Type B pancreatic cell (in vitro differentiated cells): ENCODE measurements at regions not wholly inside any gene's neighbourhood (a gene's known extent, or its start where the extent isn't known, plus 50 kb on each side); places are given as distances from the start of the nearest gene placed in this dataset.

Experiments
- DNase-seq: peaks from one replicate; pipeline ENCODE4 v3.0.0; 2021; ENCODE audit warnings: mixed read lengths; ENCODE audit not compliant: unreplicated experiment; ENCODE audit errors: extremely low spot score
- H3K27ac Mint-ChIP-seq: 2 replicates; pipeline ENCODE4 v1.8.0; 2021; ENCODE audit warnings: mild to moderate bottlenecking, mixed read lengths
- H3K27me3 Mint-ChIP-seq: 2 replicates; pipeline ENCODE4 v1.8.0; 2021; ENCODE audit warnings: mixed read lengths
- H3K36me3 Mint-ChIP-seq: 2 replicates; pipeline ENCODE4 v1.8.0; 2021; ENCODE audit warnings: mixed read lengths
- H3K4me1 Mint-ChIP-seq: one replicate; pipeline ENCODE4 v1.8.0; 2021; ENCODE audit warnings: mixed read lengths; ENCODE audit not compliant: unreplicated experiment
- H3K4me3 Mint-ChIP-seq: 2 replicates; pipeline ENCODE4 v1.8.0; 2021; ENCODE audit warnings: mild to moderate bottlenecking, mixed read lengths
- H3K9me3 Mint-ChIP-seq: 2 replicates; pipeline ENCODE4 v1.8.0; 2021; ENCODE audit warnings: mixed read lengths
- TF ChIP-seq, protein P1 (sequence below): fragments of 200-600 bp; sonication (generic); conservative IDR thresholded peaks from 2 replicates; pipeline ENCODE4 v1.5.0; 2021; ENCODE audit warnings: antibody characterized with exemption, mild to moderate bottlenecking

DNA sequence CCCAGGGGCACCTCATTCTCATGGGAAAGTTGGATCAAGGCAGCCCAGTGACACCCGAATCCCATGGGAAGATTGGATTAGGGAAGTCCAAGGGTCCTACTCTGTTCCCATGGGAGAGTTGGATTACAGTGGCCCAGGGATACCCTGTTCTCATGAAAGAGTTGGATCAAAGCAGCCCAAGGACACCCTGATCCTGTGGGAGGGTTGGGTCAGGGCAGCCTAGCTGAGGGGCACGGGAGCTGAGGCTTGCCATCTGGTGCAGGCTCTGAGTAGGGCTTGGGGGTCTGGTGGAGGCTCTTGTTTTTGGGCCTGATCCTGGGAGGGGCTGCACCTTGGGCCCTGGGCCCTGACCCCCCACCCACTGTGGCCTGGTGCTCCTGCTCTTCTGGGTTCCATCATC is 87.1 kb downstream of the ACKR3 start:
- H3K36me3 Mint-ChIP-seq, result no peaks in the 10 kb centered on the region
- H3K4me3 Mint-ChIP-seq, result no peak overlapping the region
- peaks cover 32% of the 10 kb centered on the region for H3K4me1 Mint-ChIP-seq
- H3K9me3 Mint-ChIP-seq, result peaks cover 5% of the 10 kb centered on the region
- peaks cover 5% of the 10 kb centered on the region for H3K27me3 Mint-ChIP-seq
- DNase-seq, result no peak
- TF ChIP-seq, protein P1, sequence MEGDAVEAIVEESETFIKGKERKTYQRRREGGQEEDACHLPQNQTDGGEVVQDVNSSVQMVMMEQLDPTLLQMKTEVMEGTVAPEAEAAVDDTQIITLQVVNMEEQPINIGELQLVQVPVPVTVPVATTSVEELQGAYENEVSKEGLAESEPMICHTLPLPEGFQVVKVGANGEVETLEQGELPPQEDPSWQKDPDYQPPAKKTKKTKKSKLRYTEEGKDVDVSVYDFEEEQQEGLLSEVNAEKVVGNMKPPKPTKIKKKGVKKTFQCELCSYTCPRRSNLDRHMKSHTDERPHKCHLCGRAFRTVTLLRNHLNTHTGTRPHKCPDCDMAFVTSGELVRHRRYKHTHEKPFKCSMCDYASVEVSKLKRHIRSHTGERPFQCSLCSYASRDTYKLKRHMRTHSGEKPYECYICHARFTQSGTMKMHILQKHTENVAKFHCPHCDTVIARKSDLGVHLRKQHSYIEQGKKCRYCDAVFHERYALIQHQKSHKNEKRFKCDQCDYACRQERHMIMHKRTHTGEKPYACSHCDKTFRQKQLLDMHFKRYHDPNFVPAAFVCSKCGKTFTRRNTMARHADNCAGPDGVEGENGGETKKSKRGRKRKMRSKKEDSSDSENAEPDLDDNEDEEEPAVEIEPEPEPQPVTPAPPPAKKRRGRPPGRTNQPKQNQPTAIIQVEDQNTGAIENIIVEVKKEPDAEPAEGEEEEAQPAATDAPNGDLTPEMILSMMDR, result no peak
- no peak overlapping the region for H3K27ac Mint-ChIP-seq

DNA sequence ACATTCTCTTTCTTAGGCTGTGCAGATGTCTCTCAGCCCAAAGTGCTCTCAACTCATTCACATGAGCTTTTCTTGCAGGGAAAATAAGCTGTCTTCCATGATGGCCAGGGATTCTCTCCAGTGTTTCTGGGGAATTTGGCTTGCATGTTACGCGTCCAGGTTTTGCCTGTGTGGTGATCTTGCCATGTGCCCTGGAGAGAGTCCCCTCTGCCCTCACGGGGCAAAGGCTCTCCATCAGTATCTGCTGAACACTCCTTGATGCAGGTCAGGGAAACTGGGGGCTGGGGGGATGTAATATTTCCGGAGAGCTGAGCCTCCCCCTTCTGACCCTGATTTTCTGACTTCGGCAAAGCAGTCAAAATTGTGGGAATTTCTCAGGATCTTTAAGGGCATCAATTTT is 87.6 kb downstream of the ACKR3 start:
- H3K27me3 Mint-ChIP-seq, result peaks cover 5% of the 10 kb centered on the region
- no peak overlapping the region for H3K4me3 Mint-ChIP-seq
- no peak for DNase-seq
- H3K4me1 Mint-ChIP-seq, result peaks cover 34% of the 10 kb centered on the region
- peaks cover 5% of the 10 kb centered on the region for H3K9me3 Mint-ChIP-seq
- TF ChIP-seq, protein P1, result no peak
- H3K36me3 Mint-ChIP-seq, result no peaks in the 10 kb centered on the region
- H3K27ac Mint-ChIP-seq, result no peak overlapping the region

DNA sequence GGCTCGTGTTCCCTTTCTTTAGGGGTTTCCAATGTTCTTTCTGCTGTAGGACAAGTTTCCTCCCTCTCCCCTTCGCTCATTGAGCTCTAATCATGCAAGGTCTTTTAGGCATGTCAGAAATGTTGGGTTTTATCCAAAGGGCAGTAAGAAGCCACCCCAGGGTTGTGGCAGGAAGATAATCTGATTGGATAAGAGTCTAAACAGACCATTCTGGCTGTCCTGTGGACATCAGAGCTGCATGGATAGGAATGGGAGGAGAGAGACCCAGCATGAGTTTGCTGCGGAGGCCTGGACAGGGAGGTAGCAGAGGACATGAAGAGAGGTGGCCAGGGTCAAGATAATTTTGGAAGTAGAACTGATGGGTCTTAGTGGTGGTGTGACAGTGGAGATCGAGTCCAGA is 88.2 kb downstream of the ACKR3 start:
- TF ChIP-seq, protein P1, result no peak
- DNase-seq, result no peak
- no peak overlapping the region for H3K27ac Mint-ChIP-seq
- H3K27me3 Mint-ChIP-seq, result peaks cover 5% of the 10 kb centered on the region
- peaks cover 36% of the 10 kb centered on the region for H3K4me1 Mint-ChIP-seq
- H3K9me3 Mint-ChIP-seq, result peaks cover 5% of the 10 kb centered on the region
- H3K4me3 Mint-ChIP-seq, result no peak overlapping the region
- no peaks in the 10 kb centered on the region for H3K36me3 Mint-ChIP-seq

DNA sequence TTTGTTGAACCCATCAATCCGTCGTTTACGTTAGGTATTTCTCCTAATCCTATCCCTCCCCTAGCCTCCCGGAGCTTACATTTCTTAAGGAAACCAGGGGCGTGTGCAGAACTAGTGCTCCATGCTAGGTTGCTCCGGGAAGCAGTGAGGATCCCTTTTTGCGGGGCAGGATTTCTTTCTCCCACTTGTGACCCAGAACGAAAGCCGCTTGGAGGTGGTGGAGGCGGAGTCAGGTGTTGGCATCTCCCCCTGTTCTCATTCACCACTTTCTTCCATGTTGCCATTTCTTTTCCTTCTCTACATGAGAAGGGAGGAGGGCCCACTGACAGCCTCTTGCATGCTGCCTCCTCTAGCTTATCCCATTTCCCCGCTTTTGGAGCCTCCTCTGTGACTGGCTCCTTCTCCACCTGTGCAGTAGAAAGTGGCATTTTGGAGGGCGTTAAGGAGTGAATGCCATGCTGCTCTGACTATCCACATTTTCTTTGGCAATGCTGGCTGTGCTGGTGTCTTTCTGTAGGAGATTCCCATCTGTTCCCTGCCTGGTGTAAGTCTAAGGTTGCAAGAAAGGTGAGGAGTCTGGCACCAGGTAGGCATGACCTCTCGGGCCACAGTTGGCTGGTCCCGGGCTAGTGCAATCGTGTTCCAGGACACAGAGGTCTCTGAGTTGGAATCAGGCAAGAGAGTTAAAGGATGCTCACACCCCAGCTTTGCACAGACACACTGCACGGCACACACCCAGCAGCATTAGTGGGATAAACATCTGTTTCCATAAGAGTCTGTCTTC is 89.5 kb downstream of the ACKR3 start:
- H3K27me3 Mint-ChIP-seq, result peaks cover 5% of the 10 kb centered on the region
- peaks cover 5% of the 10 kb centered on the region for H3K9me3 Mint-ChIP-seq
- TF ChIP-seq, protein P1, result no peak
- H3K36me3 Mint-ChIP-seq, result no peaks in the 10 kb centered on the region
- H3K4me1 Mint-ChIP-seq, result peaks cover 30% of the 10 kb centered on the region
- H3K4me3 Mint-ChIP-seq, result no peak overlapping the region
- no peak for DNase-seq
- H3K27ac Mint-ChIP-seq, result no peak overlapping the region

DNA sequence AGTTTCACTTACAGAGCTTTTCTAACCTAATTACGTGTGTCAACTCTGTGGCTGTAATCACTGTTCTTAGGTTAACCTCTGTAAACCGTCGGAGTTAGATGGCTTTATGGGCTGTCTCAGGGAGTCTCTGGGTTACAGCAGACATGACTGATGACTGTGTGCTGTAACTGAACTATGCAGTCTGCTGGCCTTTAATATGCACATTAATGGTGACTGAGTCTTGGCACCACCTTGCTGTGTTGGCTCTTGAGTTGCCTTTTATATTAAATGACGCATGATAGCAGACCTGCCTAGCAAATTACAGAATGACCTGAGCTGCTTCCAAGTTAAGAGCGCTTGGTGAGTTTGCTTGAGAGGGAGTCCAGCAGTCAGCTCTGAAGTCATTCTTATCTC is 90.1 kb downstream of the ACKR3 start:
- TF ChIP-seq, protein P1, result no peak
- Mint-ChIP-seq H3K27me3 (peaks cover 5% of the 10 kb centered on the region), H3K4me1 (peaks cover 30% of the 10 kb centered on the region), H3K9me3 (peaks cover 5% of the 10 kb centered on the region), H3K36me3 (no peaks in the 10 kb centered on the region), H3K27ac (no peak overlapping the region), H3K4me3 (no peak overlapping the region)
- DNase-seq, result no peak
